Breast epithelium (tissue), 4 donors: ENCODE measurements at regions not wholly inside any gene's neighbourhood (a gene's known extent, or its start where the extent isn't known, plus 50 kb on each side); places are given as distances from the start of the nearest gene placed in this dataset.

ENCODE experiments used
- DNase-seq, 2 donors: peaks; one replicate each; pipeline ENCODE4 v3.0.0-alpha.2; 2019; ENCODE audit warnings: low spot score in 2 of 2
- H3K27ac ChIP-seq, 2 donors: fragments of 200-600 bp; sonication (generic) in 1 of 2; one replicate each; pipeline ENCODE4 v1.5.1; 2016 to 2019; ENCODE audit warnings: mild to moderate bottlenecking in 1 of 2
- H3K27me3 ChIP-seq, 2 donors: fragments of 200-600 bp; sonication (generic) in 1 of 2; one replicate each; pipeline versions ENCODE4 v1.5.1 to v1.6.0; 2017 to 2019; ENCODE audit warnings: control low read depth in 1 of 2, mild to moderate bottlenecking in 1 of 2
- H3K36me3 ChIP-seq: fragments of 200-600 bp; one replicate; pipeline ENCODE4 v1.5.1; 2019
- H3K4me1 ChIP-seq, 2 donors: fragments of 200-600 bp; sonication (generic); one replicate each; pipeline ENCODE4 v1.5.1; 2016 to 2019; ENCODE audit warnings: control low read depth in 1 of 2
- H3K4me3 ChIP-seq, 3 donors: fragments of 200-600 bp; sonication (generic); 1 replicate in 2 of 3; 2 replicates in 1 of 3; pipeline ENCODE4 v1.5.1; 2016 to 2019; ENCODE audit warnings: mild to moderate bottlenecking in 3 of 3, moderate library complexity in 2 of 3
- H3K9me3 ChIP-seq, 2 donors: fragments of 200-600 bp; sonication (generic) in 1 of 2; one replicate each; pipeline ENCODE4 v1.5.1; 2016 to 2019; ENCODE audit warnings: control low read depth in 1 of 2
- POLR2A ChIP-seq: fragments of 450-650 bp; IDR thresholded peaks from one replicate; pipeline ENCODE4 v1.6.1; 2016; ENCODE audit warnings: antibody characterized with exemption, mild to moderate bottlenecking, moderate library complexity
- POLR2AphosphoS5 ChIP-seq, 3 donors: sonication (generic); formaldehyde crosslinking; IDR thresholded peaks; one replicate each; pipeline ENCODE4 v1.6.1; 2017; ENCODE audit warnings: antibody characterized with exemption in 3 of 3
- intact Hi-C: fragments of 100-400 bp; cut with DNase I; formaldehyde crosslinking; loops from one replicate; pipeline ENCODE4 v1.15.1; 2023; ENCODE audit warnings: low total_unique reads
- TF ChIP-seq, protein P1 (sequence below), 3 donors: fragments of 450-650 bp; IDR thresholded peaks; one replicate each; pipeline ENCODE4 v1.5.1; 2016 to 2017; ENCODE audit warnings: antibody characterized with exemption in 3 of 3, mild to moderate bottlenecking in 3 of 3, moderate library complexity in 3 of 3

DNA sequence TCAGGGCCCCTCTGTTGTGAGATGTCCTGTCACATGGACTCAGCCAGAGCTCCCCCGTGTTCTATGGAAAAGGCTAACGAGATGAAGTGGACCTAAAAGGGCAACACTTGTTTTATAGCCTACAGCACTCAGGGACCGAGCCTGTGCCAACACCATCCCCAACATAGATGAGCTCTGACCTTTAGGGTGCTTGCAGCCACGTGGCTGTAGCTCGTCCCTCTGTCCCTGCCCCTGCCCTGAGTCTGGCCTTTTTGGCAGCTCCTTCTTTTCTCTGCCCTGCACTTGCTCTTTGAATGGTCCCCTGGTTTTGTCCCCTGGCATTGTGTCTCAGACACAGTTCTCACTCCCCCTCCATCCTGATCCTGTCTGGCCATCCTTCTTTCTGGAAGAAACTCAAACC is 81.2 kb upstream of the GDF10 start:
- TF ChIP-seq, protein P1, sequence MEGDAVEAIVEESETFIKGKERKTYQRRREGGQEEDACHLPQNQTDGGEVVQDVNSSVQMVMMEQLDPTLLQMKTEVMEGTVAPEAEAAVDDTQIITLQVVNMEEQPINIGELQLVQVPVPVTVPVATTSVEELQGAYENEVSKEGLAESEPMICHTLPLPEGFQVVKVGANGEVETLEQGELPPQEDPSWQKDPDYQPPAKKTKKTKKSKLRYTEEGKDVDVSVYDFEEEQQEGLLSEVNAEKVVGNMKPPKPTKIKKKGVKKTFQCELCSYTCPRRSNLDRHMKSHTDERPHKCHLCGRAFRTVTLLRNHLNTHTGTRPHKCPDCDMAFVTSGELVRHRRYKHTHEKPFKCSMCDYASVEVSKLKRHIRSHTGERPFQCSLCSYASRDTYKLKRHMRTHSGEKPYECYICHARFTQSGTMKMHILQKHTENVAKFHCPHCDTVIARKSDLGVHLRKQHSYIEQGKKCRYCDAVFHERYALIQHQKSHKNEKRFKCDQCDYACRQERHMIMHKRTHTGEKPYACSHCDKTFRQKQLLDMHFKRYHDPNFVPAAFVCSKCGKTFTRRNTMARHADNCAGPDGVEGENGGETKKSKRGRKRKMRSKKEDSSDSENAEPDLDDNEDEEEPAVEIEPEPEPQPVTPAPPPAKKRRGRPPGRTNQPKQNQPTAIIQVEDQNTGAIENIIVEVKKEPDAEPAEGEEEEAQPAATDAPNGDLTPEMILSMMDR (IDR thresholded peaks at IDR 0.05): no peak
- TF ChIP-seq POLR2AphosphoS5 (IDR thresholded peaks at IDR 0.05): no peak
- no peak for TF ChIP-seq POLR2A
- no peak overlapping the region for H3K4me3 ChIP-seq
- H3K27me3 ChIP-seq: no peaks in the 10 kb centered on the region
- intact Hi-C loops: no loop called here
- H3K27ac ChIP-seq: no peak overlapping the region
- no peaks in the 10 kb centered on the region for H3K9me3 ChIP-seq
- no peak for DNase-seq
- H3K36me3 ChIP-seq: no peaks in the 10 kb centered on the region
- no peaks in the 10 kb centered on the region for H3K4me1 ChIP-seq

- intact Hi-C loops: no loop called here
- Histone ChIP-seq H3K27ac (no peak overlapping the region), H3K36me3 (no peaks in the 10 kb centered on the region), H3K4me3 (no peak overlapping the region), H3K4me1 (no peaks in the 10 kb centered on the region), H3K9me3 (no peaks in the 10 kb centered on the region), H3K27me3 (no peaks in the 10 kb centered on the region)
- DNase-seq: no peak
- TF ChIP-seq, protein P1 (IDR thresholded peaks at IDR 0.05): no peak
- TF ChIP-seq POLR2A (no peak), POLR2AphosphoS5 (IDR thresholded peaks at IDR 0.05) (no peak)
Observed at GRCh38 chr10:47222461-47222860, 77.5 kb upstream of the GDF10 start.

DNA sequence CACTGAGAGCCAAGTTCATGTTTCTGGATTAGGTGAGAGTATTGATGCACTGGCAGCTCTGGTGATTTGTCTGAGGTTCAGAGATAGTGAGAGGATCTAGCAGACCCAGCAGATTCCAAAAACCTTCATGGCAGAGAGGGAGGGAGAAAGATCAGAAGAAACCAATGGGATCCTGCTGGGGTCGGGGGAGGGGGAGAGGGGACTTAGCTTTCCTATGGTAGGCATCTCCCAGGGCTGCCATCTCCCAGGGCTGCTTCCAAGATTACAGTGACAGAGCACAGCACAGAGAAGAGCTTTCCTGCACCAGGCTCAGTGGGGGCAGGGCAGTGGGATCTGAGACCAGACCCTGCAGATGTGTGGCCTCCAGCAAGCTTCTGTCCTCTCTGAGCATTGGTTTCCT is 76.8 kb upstream of the GDF10 start:
- H3K9me3 ChIP-seq: peaks cover 0 to 7% of the 10 kb centered on the region in 2 donors
- DNase-seq: no peak
- H3K27ac ChIP-seq: no peak overlapping the region
- no peaks in the 10 kb centered on the region for H3K36me3 ChIP-seq
- intact Hi-C loops: no loop called here
- no peak overlapping the region for H3K4me3 ChIP-seq
- no peaks in the 10 kb centered on the region for H3K4me1 ChIP-seq
- TF ChIP-seq POLR2AphosphoS5 (IDR thresholded peaks at IDR 0.05) (no peak), POLR2A (no peak)
- TF ChIP-seq, protein P1 (IDR thresholded peaks at IDR 0.05): no peak
- no peaks in the 10 kb centered on the region for H3K27me3 ChIP-seq

DNA sequence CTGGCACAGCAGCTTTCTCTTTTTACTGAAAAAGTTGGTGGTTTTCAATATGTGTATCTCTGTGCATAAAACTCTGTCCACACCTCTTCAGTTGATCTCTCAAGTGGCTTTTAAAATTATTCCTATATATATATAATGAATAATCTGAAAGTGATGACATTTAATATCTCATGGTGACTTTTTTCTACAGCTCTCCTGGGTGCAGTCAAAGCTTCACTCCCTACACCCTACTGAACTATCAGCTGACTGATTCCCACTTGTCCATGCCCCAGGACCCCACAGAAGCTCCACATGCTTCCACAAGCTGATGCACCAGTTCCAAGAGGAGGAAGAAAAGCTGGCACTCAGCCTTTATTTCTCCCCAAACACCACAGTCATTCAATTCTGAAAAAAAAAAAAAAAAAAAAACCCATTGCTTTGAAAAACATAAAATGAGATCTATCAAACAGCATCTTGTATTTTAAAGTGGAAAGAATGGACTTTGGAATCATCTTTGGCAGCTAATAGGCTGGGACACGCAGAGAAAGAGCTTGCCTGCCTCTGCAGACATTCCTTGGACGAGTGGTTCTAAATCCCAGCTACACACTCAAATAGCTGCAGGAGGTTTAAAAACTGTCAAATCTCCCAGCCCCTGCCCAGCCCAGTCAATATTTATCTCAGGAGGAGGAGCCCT is 75.3 kb upstream of the GDF10 start:
- Histone ChIP-seq H3K4me1 (no peaks in the 10 kb centered on the region), H3K4me3 (no peak overlapping the region), H3K27me3 (no peaks in the 10 kb centered on the region), H3K36me3 (no peaks in the 10 kb centered on the region), H3K9me3 (peaks cover 0 to 16% of the 10 kb centered on the region in 2 donors), H3K27ac (no peak overlapping the region)
- intact Hi-C loops: no loop called here
- no peak for DNase-seq
- TF ChIP-seq, protein P1 (IDR thresholded peaks at IDR 0.05): no peak
- no peak for TF ChIP-seq POLR2A
- no peak for TF ChIP-seq POLR2AphosphoS5 (IDR thresholded peaks at IDR 0.05)

DNA sequence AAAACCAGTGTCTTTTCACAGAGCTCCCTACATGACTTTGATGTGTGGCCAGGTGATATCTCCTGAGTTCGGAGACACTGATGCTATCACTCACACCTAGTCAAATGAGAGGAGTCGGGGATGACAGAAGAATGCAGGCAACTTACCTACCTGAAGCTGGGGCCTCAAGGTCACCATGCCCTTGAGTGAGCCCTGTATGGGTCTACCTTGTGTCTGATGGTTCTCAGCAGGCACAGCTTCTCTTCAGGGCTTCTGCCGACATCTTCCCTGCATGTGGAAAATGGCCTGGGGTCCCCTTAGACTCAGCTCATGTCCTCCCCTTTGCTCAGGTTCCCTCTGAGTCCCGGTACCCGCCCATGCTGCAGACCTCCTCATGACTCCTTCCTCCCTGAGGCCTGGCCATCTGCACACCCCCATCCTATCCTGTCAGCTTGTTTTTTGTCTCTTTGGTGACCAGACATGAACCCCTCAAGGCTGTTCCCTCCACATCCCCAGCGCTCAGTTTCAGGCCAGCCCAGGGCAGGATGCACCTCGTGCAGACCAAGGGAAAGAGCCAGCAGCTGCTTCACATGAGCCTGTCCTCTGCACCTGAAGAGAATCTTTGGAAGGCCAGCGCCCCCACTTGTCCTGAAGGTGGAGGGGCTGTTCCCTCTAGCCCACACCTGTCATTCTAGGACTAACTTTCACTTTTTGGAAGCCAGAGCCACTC is 74.6 kb upstream of the GDF10 start:
- no peaks in the 10 kb centered on the region for H3K4me1 ChIP-seq
- H3K4me3 ChIP-seq: no peak overlapping the region
- no peaks in the 10 kb centered on the region for H3K36me3 ChIP-seq
- TF ChIP-seq POLR2A (no peak), POLR2AphosphoS5 (IDR thresholded peaks at IDR 0.05) (no peak)
- TF ChIP-seq, protein P1 (IDR thresholded peaks at IDR 0.05): no peak
- H3K9me3 ChIP-seq: peaks cover 0 to 16% of the 10 kb centered on the region in 2 donors
- intact Hi-C loops: no loop called here
- H3K27me3 ChIP-seq: no peaks in the 10 kb centered on the region
- no peak for DNase-seq
- no peak overlapping the region for H3K27ac ChIP-seq
